GM04503 (cell line): ENCODE measurements at regions not wholly inside any gene's neighbourhood (a gene's known extent, or its start where the extent isn't known, plus 50 kb on each side); places are given as distances from the start of the nearest gene placed in this dataset.

Experiments
- DNase-seq: peaks from one replicate; pipeline ENCODE4 v3.0.0-alpha.2; 2012; ENCODE audit warnings: low read depth

DNA sequence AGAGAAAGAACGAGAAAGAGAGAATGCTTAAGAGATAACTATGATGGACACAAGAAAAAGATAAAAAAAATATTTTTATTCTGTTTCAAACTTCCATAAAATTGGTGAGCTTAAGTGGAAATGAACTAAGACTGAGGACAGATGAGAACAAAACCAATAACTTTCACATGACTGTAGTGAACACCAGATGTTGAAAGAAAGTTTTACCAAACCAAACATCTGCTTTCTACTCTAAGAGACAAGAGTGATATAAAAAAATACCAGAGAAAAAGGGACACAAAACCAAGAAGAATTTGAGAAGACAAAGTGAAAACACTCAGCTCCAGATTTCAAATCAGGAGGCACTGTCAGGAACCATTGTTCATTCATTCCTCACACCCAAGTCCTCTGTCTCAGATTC, 147.9 kb downstream of the IMPG2 start:
- DNase-seq = no peak

DNA sequence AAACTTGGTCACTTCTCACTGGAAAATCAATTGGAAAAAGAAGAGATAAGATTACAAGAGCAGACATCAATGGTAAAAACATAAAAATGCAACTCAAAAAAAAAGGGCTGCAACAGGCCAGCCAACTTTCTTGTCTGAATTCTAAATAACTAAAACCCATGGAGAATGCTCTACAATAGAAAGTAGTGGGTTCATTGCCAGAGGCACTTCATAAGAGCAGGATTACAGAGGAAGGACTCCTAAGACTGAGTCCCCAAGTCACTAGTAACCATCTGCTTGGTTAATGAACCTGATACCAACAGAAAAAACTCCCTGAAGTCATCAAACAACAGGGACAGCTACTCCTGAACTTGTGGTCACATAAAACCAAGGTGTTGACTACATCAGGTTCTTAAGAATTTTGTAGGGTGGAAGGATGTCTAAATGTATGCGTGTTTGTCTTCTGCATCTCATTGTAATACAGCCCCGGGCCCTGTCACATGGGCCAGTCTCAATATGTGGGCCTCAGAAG, 148.6 kb downstream of the IMPG2 start:
- DNase-seq = no peak

DNA sequence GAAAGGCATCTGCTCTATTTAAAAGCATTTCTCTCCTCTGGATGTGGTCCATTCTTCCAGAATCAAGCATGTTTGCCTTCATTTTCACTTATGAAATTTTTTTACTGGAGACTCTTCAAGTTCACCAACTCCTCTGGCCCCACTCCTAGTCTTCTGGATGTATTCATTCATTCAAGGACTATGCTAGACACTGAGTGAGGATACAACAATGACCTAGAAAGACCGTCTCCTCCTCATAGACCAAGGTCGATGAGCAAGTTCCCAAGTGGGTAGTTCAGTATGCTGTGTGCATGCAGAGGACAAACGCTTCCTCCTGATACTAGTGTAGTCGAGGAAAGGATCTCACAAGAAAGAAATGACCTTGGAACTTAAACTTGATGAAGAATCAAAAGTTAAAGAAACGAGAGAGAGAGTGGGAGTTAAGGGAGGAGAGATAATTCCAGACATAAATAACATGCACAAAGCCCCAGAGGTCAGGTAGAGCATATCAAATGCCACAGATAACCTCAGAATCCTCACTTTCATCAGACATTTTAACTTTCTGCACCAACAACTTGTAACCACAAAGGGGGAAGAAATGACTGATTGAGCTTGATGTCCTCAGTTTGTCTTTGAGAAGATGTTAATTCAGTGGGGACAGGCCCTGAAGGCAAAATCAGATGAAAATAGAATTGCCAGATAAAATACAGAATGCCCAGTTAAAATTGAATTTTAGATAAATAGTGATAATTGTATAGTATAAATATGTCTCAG, 149.4 kb downstream of the IMPG2 start:
- DNase-seq = no peak

DNA sequence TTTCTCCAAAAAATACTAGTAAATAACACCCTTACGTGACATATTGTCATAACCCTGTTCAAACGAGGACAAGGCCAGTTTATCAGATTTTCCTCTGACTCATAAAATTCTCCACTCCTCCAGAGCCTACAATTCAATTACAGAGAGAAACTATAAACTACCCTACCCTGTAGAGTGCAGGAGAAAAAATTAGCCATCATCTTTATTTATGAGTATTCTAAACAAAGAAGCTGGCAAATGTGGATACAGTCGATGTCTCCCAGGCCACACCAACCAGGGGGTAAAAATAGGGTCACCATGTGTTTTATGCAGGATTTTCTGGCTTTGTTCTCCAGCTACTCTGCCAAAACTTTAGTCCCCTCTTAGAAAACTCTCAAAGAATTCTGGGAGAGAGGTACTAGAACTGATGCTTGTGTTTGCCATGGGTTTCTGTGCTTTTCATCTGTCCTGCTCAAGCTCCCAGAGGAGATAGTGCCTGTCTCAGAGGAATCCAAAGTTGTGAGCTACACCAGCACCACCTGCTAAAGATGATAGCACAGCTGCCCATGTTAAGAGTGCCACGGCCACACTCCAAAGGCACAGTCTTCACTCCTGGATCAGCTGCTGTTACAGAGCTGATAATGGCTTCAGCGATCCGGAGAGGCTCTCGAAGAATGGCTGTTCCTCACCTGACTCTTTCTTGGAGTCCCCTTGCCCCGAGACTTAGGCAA, 150.2 kb downstream of the IMPG2 start:
- DNase-seq = peak; percentile 25

DNA sequence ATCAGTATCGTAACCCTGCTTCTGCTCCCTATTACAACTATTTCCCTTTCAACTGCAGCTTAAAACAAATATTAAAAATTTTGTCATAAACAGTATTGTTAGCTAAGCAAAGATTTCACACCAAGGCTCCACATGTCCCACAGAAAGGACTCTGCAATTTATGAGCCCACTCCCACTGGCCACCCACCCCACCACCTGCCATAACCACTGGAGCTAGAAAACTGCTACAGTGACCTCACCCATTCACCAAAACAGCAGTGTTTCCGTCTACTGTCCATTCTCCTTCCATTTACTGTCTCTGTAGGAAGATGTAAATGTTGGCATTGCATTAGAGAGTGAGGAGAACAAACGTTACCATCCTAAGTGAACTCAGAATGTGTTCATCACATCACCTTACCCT, 150.9 kb downstream of the IMPG2 start:
- DNase-seq = no peak

DNA sequence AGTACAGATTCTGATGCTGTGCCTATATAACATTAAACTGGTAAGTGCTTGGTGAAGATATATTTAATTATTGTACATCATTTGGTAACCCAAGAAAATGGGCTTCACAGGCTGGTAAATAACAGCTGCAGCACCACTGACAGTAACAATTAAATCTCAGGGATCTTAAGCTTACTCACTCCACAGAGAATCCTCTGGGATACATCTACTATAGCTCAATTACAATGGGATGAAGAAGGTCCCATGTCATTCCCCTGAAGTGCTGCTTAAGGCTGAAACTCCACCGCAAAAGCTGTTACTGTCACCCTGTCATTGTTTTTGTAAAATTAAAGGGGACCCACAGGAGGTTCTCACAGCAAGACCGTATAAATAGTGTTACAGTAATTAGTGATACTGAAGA, 153.0 kb downstream of the IMPG2 start:
- no peak for DNase-seq

DNA sequence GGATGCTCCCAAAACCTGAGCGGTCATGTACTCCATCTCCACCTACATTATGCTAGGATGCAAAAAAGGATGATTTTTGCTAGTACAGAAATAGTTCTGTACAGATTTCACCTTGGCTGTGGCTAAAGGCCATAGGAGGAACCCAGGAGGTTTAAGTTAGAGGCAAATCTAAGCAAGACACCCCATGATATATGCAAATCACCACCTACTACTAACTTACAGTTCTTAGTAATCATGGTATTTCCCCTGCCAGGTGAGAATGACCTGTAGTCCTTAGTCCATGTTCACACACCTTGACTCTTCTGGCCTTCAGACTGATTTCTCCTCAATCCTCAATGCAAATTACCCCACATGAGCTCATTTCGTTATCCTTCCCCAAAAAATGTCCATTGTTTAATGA, 154.2 kb downstream of the IMPG2 start:
- no peak for DNase-seq

DNA sequence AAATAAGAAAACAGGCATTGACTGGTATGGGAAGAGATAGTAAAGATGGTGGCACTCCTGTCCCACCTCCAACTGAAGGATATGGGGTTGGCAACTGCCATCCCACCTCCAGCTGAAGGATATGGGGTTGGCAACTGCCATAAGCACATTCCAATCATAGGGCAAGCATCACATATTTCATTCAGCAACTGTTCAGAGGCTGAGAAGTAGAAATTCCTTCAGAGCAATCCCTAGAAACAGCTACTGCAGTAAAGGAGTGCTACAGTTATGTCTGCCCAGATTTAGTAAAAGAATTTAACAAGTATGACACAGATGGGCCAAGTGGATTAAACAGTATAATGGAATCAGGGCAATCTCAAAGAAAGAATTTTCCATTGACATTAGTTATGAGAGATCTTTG, 156.8 kb downstream of the IMPG2 start:
- DNase-seq = peak; percentile 24

DNA sequence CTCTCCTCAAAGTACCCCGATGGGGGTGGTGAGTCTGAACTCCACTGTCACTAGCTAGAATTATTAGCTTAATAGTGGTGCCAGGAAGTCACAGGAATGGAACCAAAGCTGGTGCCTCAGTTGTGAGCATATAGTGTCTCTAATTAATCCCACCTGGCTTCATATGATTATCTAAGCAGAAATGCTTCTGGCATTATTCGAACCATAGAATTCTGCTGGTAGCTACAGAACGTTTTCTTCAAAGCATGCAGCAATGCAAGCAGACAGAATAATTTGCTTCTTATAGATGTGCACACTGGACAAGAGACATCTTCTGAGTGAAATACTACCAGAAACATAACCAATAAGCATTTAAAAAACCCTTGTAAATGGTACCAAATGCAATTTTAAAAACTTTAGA, 160.9 kb downstream of the IMPG2 start:
- DNase-seq = no peak

DNA sequence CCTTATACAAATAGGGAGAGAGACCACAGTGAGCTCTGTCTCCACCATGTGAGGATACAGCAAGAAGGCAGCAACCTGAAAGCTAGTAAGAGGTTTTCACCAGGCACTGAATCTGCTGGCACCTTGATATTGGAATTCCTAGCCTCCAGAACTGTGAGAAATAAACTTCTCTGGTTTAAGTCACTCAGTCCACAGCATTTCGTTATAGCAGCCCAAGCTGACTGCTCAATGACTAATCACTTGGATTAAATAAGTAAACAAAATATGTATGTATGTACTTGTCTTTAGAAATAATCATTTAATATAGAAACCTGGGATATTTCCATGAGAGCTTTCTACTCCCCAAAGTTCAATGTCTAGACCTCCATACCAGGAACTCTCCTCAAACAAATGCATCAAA, 162.0 kb downstream of the IMPG2 start:
- DNase-seq = no peak

DNA sequence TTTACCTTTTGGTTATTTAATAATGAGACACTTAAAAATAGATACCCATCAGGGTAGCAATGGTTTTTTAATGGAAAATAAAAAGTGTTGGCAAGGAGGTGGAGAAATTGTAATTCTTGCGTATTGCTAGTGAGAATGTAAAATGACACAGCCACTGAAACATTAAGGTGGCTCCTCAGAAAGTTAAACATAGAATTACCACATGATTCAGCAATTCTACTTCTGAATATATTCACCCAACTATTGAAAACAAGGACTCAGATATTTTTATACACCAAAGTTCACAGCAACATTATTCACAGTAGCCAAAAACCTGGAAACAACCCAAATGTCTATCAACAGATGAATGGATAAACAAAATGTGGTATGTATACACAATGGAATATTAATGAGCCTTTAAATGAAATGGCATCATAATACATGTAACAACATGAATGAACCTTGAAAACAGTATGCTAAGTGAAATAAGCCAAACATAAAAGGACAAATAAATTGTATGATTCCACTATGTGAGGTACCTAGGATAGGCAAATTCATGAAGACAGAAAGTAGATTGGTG, 163.5 kb downstream of the IMPG2 start:
- DNase-seq = no peak

DNA sequence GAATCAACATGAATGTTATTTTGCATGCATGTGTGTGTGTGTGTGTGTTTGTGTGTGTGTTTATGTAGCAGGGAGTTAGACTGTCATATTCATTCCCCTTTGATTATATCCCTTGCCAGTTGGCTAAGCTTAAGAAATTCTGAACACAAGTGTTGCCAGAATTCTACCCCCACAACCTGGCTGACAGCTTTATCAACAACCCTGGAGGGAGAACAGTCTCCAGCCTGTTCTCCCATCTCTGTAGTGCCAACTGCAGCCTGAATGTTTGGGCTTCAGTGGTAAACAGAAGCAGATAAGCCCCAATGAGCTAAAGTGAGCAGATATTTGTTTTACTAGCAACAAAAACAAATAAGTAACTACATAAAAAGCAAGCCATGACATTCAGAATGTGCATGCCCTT, 162.6 kb upstream of the ABI3BP start:
- DNase-seq = no peak

DNA sequence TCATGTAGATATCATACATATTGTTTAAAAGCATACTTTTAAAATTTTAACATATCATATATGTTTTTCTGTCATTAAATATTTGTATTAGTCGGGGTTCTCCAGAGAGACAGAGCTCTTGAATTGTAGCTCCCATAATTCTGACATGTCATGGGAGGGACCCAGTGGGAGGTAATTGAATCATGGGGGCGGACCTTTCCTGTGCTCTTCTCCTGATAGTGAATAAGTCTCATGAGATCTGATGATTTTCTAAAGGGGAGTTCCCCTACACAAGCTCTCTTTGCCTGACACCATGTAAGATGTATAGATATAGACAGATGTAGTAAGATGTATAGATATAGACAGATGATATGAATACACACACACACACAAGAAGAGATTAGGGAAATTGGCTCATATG, 161.2 kb upstream of the ABI3BP start:
- DNase-seq = no peak

DNA sequence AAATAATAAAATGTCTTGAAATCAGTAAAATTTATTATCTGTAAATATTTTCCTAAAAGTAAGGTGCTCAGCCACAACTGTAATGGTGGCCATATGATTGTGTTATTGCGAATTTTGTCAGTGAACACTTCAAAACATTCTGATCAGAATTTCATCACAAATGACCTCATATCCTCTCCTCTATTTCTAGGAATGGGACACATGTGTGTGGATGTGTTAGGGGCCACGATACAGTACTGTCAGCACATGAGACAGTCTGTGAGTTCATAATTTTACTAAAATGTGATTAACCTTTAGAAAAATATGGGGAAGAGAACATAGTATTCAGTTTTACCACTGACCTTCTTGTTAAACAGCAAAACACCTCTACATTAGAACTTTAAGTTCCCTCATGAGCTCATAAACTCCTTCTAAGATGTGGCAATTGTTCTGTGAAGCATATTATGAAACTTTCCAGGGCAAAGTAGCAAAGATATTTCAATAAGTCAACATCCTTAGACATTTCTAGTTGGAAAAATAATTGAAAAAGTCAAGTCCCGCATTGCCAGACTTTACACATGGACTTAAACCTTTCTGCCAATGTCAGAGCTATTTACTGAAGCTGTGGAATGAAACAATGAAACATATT, 158.2 kb upstream of the ABI3BP start:
- no peak for DNase-seq

DNA sequence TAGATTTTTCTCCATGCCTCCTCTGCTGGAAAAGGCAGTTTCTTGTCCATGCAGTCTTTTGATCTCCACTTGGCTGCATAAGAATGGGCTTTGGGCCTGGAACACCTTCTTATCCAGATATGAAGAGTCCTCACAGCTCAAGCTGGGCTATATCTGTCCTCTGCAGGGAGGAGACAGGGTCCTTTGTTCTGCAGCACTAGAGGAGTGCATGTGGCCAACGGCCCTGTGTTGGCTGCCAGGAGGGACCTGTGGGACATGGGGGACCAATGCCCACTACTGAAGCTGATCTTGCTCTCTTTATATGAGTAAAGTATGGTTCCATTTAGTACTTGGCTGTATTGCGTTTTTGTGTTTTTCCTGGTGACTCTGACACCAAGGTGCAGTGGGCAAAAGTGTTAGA, 157.3 kb upstream of the ABI3BP start:
- no peak for DNase-seq

DNA sequence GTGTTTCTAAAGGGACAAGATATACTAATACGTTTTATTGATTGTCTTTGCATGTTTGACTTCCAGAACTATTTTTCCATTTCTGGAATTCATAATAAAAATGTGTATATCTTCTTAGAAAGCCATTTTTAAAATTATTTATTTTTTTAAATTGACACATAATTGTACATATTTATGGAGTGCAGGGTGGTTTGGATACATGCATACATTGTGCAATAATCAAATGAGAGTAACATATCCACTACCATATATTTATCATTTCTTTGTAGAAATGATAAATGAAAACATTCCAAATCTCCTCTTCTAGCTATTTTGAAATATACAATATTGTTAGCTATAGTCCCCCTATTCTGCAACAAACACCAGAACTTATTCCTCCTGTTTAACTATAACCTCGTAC, 156.5 kb upstream of the ABI3BP start:
- no peak for DNase-seq

DNA sequence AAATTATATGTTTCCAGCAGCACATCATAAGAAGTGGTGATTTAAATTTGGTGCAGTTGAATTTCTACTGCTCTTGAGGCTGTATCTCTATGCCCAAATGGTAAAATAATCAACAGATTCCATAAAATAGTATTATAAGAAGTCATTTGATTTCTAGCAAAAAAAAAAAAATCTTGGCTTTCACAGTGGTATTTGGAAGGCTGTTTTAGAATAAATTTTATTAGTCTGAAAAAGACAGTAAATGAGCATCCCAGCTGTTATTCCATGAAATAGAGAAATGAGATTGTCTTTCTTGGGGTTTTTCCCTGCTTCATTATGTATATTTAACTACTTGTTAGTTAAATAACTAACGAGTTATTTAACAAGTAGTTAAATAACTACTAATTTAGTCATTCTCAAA, 156.0 kb upstream of the ABI3BP start:
- no peak for DNase-seq

DNA sequence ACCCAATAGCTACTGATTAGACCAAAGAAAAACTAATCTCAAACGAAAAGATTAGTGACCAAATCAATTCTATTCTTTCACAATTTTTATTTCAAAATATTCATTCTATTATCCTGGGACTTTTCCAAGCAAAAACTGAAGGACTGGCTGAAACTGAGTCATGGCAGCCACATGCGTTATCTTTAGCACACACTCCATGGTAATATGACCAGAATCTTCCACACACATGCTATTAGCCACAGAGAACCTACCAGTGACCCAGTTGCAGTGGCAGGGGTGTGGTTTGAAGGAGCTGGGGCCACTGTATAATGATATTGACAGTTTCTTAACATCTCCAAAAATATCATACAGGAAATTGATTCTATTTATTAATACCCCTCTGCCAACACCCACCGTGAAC, 154.8 kb upstream of the ABI3BP start:
- no peak for DNase-seq

DNA sequence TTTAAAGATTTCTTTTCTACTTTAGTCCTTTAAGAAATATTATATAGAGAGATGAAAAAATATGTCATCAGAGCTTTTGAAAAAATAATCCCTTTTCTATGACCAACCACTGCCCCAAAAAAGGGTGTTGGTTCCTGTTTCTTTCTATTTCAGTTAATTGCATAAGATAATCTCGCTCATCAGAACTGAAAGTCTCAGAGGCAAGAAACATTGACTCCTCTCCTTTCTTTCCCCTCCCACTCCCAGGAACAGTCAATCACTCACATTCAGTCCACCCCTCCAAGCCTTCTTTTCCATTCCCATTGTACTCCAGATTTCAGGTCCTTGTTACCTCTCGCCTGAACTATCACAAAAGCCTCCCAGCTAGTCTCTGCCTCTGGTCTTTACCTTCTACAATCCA, 153.7 kb upstream of the ABI3BP start:
- DNase-seq = no peak

DNA sequence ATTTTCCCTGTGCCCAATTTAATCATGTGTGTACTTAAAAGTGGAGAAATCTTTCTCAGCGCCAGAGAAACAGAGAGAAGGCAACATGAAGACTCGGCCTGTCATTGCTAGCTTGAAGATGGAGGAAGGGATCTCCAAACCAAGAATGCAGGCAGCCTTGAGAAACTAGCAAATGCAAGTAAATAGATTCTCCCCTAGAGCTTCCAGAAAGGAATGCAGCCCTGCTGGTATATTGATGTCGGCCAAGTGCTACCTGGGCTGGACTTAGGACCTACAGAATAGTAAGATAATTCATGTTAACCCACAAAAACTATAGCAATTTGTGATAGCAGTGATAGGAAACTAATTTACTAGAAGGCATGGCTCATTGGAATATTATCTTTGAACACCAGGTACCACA, 150.9 kb upstream of the ABI3BP start:
- no peak for DNase-seq

DNA sequence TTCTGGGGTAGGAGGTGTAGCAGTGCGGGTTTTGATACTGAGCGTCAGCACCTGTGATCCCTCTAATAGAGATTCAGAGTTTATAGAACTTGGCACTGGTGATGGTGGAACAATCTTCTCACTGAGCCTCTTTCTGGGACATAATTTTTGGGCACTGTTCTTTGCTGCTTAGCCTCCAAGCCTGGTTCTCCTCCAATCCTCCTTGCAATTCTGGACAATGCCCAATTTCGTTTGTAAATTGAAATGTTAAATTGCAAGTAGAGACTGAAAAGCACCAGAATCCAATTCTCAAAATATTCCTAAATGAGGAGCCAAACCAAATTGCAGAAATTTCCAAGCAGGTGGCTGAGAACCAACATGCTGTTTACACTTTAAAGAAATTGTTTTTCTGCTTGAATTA, 149.8 kb upstream of the ABI3BP start:
- no peak for DNase-seq

DNA sequence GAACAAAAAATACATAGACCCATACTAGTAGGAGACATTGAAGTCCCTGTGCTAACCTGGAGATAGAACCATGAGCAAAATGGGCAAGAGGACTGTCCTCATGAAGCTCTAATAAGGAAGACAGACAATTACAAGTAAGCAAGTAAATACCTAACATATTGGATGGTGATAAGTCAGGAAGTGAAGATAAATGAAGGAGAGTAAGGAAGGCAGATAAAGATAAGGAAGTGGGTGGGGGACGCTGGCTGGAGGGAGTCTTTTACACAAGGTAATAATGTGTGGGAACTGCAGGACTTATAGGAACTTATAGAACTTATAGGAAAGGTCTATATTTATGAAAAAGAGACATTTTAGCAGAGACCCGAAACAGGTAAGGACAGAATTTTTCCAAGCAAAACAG, 148.9 kb upstream of the ABI3BP start:
- no peak for DNase-seq

DNA sequence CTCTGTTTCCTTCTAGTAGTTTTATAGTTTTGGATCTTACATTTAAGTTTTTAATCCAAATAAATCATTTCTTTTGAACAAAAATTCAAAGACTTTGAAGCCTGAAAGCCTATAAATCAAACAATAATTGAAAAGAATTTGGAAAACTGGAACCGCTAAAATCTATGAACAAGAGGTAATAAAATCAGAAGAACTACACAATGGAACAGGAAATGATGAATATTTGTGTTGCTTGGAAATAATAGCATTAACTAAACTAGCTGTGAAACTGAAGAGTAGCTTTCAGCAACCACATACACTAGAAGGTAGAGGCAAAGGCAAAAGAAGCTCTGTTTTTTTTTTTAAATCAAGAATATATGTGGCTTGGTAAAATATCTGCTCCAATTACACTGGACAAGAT, 147.9 kb upstream of the ABI3BP start:
- DNase-seq = no peak
